ENCODE measurements at regions not wholly inside any gene's neighbourhood (a gene's known extent, or its start where the extent isn't known, plus 50 kb on each side); places are given as distances from the start of the nearest gene placed in this dataset.

DNA sequence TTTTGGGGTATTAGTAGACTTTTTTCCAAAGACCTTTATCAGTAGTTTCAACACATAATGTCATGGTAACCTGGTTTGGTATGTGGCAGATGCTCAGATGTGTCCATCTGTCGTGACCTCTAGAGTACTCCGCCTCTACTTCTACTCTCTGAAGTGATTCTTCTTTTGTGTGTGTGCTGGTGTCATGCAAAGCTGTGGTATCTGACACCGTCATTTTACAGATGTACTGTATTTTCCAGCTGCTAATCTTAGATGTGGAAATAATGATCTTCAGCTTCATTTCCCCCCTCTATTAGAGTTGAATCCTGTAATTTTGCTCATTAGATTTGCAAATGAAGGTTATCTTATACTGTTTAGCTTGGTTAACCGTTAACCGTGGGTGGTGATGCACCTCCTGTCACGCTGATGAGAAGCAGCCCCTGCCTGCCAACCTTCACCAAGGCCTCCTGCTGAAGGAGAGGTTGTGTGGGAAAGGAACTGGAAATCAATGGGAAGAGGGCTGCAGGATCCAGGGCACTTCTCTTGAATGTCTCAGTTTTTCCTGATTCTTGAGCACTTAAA, 222.4 kb upstream of the AMIGO2 start:
- no peak for TF ChIP-seq SPI1 (IDR thresholded peaks at IDR 0.05; ENCODE audit: low read depth, low read length)
- no peak for TF ChIP-seq TAF1 (IDR thresholded peaks at IDR 0.05; ENCODE audit: low read depth, low read length)
- DNase-seq (ENCODE audit: insufficient read length, low spot score): no peak
- FAIRE-seq: no peak

DNA sequence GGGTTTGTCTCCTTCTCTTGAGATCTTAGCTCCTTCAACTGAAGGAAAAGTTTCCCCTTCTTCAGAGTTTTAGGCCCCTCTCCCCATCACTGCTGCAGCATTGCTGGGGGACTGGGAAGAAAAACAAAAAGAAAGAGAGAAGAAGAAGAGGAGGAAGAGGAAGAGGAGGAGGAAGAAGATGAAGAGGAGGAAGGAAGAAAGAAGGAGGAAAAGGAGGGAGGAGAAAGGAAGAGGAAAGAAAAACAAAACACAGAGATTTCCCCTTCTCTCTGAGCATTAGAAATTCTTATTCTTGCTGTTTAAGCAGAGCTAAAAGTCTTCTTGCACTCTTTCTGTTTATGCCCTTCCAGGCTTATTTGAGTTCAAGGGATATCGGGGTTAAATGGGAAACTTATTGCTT, 219.8 kb upstream of the AMIGO2 start:
- DNase-seq (ENCODE audit: insufficient read length, low spot score) (no peak), FAIRE-seq (no peak)
- TF ChIP-seq POU2F2 (IDR thresholded peaks at IDR 0.05; ENCODE audit: low read depth, low read length): no peak
- TF ChIP-seq TAF1 (IDR thresholded peaks at IDR 0.05; ENCODE audit: low read depth, low read length): no peak
- TF ChIP-seq SPI1 (IDR thresholded peaks at IDR 0.05; ENCODE audit: low read depth, low read length): no peak

DNA sequence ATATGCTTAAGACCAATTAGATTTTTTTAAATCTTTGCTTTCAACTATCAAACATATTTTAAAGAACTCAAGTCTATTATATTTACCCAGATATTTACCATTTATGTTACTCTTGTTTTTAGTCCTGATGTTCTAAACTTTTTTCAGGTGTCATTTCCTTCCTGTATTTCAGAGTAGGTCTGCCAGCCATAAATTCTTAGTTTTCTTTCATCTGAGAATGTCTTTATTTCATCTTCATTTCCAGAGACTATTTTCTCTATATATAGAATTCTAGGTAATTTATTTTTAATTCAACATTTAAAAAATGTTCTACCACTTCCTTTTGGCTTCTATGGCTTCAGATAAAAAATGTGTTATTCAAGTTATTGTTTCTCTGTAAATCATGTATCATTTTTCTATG, 218.2 kb upstream of the AMIGO2 start:
- TF ChIP-seq PAX5 (IDR thresholded peaks at IDR 0.05; ENCODE audit: insufficient read depth, low read length, severe bottlenecking) (no peak), POU2F2 (IDR thresholded peaks at IDR 0.05; ENCODE audit: low read depth, low read length) (no peak), TAF1 (IDR thresholded peaks at IDR 0.05; ENCODE audit: low read depth, low read length) (no peak), POLR2AphosphoS5 (IDR thresholded peaks at IDR 0.05; ENCODE audit: low read depth, low read length) (no peak), SPI1 (IDR thresholded peaks at IDR 0.05; ENCODE audit: low read depth, low read length) (no peak), POLR2A (IDR thresholded peaks at IDR 0.05; ENCODE audit: low read depth, low read length) (no peak)
- no peak for DNase-seq (ENCODE audit: insufficient read length, low spot score)
- no peak for FAIRE-seq

DNA sequence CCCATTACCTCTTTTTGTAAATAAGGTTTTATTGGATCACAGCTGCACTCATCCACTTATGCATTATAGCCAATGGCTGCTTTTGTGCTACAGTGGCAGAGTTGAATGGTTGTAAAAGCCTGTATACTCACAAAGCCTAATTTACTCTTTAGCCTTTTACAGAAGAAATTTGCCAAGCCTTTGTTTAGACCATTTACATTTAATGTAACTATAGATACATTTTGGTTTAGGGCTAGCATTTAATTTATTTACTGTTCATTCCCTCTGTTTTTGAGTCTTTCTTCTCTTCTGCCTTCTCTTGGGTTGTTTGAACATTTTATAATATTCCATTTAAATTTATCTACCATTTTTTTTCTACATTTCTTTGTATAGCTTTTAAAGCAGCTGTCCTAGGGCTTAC, 217.1 kb upstream of the AMIGO2 start:
- DNase-seq (ENCODE audit: insufficient read length, low spot score) (no peak), FAIRE-seq (no peak)
- TF ChIP-seq SPI1 (IDR thresholded peaks at IDR 0.05; ENCODE audit: low read depth, low read length) (no peak), POLR2A (IDR thresholded peaks at IDR 0.05; ENCODE audit: low read depth, low read length) (no peak), POLR2AphosphoS5 (IDR thresholded peaks at IDR 0.05; ENCODE audit: low read depth, low read length) (no peak), PAX5 (IDR thresholded peaks at IDR 0.05; ENCODE audit: insufficient read depth, low read length, severe bottlenecking) (no peak), TAF1 (IDR thresholded peaks at IDR 0.05; ENCODE audit: low read depth, low read length) (no peak), POU2F2 (IDR thresholded peaks at IDR 0.05; ENCODE audit: low read depth, low read length) (no peak)

DNA sequence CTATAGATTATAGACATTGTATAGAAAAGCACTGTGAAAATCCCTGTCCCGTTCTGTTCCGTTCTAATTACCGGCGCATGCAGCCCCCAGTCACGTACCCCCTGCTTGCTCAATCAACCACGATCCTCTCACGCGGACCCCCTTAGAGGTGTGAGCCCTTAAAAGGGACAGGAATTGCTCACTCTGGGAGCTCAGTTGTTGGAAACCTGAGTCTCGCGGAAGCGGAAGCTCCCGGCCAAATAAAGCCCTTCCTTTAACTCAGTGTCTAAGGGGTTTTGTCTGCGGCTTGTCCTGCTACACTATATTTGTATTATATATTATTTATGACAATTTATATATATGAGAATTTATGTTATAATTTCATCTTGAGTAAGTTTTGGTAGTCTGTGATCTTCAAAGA, 213.6 kb upstream of the AMIGO2 start:
- FAIRE-seq (no peak), DNase-seq (ENCODE audit: insufficient read length, low spot score) (no peak)
- TF ChIP-seq TAF1 (IDR thresholded peaks at IDR 0.05; ENCODE audit: low read depth, low read length): no peak

DNA sequence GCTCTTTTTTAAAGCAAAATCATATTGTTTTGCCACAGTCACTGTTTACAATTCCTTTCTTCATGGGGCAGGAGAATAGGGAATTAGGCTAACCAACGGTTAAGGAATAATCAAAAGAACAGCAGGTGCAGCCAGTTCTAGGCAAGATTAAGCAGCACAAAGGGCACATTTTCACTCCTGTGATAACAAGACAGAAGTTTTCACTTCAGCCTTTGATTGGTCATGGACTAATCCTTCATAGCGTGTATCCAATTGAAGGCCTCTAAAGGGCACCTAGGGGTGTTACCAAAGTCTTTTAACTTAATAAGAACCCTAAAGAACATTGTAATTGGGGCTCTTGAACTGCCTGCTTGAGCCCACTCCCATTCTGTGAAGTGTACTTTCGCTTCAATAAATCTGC, 206.9 kb upstream of the AMIGO2 start:
- FAIRE-seq: no peak
- no peak for DNase-seq (ENCODE audit: insufficient read length, low spot score)
- no peak for TF ChIP-seq PAX5 (IDR thresholded peaks at IDR 0.05; ENCODE audit: insufficient read depth, low read length, severe bottlenecking)
